Astrocyte of the spinal cord (primary cell): ENCODE measurements at regions not wholly inside any gene's neighbourhood (a gene's known extent, or its start where the extent isn't known, plus 50 kb on each side); places are given as distances from the start of the nearest gene placed in this dataset.
"Not testable (repeated sequence)": the region's sequence is repeated elsewhere in the genome, so short reads cannot be mapped to it uniquely, and the experiment has no call there.

Source experiments
- DNase-seq: peaks from one replicate; pipeline ENCODE4 v3.0.0; 2011; ENCODE audit warnings: low read depth, low spot score
- H3K4me3 ChIP-seq: 2 replicates; pipeline ENCODE4 v1.5.1; 2011; ENCODE audit warnings: low read depth, mild to moderate bottlenecking, low read length, moderate library complexity
- in situ Hi-C: cut with HindIII; loops from 2 replicates; pipeline ENCODE4 v1.10.0; 2017; ENCODE audit warnings: low sequenced_read_pairs
- TF ChIP-seq, protein P1 (sequence below): IDR thresholded peaks from 2 replicates; pipeline ENCODE4 v1.5.1; 2012; ENCODE audit warnings: low read depth, mild to moderate bottlenecking, low read length, inconsistent platforms

DNA sequence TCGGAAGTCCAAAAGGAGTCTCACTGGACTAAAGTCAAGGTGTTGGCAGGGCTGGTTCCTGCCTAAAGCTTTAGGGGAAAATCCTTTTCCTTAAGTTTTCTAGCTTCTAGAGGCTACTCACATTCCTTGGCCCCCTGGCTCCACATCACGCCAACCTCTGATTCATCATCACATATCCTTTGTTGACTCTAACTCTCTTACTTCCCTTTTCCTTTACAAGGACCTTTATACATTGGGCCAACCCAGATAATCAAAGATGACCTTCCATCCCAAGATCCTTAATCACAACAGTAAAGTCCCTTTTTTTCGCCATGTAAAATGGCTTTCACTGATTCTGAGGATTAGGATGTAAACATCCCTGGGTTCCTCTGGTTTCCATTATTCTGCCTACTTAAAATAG is 146.4 kb upstream of the DCAF8L1 start:
- DNase-seq: no peak
- H3K4me3 ChIP-seq: no peak overlapping the region
- in situ Hi-C loops: no loop called here
- TF ChIP-seq, protein P1, sequence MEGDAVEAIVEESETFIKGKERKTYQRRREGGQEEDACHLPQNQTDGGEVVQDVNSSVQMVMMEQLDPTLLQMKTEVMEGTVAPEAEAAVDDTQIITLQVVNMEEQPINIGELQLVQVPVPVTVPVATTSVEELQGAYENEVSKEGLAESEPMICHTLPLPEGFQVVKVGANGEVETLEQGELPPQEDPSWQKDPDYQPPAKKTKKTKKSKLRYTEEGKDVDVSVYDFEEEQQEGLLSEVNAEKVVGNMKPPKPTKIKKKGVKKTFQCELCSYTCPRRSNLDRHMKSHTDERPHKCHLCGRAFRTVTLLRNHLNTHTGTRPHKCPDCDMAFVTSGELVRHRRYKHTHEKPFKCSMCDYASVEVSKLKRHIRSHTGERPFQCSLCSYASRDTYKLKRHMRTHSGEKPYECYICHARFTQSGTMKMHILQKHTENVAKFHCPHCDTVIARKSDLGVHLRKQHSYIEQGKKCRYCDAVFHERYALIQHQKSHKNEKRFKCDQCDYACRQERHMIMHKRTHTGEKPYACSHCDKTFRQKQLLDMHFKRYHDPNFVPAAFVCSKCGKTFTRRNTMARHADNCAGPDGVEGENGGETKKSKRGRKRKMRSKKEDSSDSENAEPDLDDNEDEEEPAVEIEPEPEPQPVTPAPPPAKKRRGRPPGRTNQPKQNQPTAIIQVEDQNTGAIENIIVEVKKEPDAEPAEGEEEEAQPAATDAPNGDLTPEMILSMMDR: no peak

DNA sequence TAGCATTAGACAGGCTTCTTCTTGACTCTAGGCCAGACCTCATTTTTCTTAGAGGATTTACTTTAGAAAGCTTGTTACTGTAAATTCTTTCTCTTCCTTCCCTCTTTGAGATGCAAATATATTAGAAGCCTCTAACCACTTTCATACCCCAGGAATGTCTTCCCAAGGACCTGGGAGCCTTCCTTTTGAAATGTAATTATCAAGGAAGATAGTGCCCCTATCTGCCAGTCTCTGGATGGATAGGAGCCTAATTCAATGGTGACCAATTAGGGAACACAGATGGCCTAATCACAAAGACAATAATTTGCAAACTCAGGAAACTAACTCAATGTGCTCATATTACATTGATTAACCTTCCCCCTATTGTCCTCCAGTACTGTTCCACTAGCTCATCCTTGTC is 145.6 kb upstream of the DCAF8L1 start:
- TF ChIP-seq, protein P1: no peak
- DNase-seq: no peak
- in situ Hi-C loops: no loop called here
- no peak overlapping the region for H3K4me3 ChIP-seq

DNA sequence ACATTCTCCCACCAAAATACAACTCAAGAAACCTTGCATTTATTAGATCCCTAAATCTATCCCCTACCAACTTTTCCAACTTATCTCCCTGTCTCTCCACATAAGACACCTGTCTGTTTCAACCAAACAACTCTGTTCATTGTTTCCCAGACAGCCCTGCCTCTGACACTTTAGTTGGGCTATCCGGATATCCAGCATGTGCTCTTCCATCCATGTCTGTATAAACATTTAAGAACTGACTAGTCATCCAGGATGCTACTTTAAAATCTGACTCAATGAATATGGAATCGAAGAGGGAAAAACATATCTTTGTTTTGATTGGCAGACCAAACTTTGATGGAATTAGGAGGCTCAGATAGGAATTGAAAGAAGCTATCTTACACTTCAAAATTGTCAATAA is 143.2 kb upstream of the DCAF8L1 start:
- DNase-seq: no peak
- in situ Hi-C loops: no loop called here
- no peak overlapping the region for H3K4me3 ChIP-seq
- TF ChIP-seq, protein P1: no peak

DNA sequence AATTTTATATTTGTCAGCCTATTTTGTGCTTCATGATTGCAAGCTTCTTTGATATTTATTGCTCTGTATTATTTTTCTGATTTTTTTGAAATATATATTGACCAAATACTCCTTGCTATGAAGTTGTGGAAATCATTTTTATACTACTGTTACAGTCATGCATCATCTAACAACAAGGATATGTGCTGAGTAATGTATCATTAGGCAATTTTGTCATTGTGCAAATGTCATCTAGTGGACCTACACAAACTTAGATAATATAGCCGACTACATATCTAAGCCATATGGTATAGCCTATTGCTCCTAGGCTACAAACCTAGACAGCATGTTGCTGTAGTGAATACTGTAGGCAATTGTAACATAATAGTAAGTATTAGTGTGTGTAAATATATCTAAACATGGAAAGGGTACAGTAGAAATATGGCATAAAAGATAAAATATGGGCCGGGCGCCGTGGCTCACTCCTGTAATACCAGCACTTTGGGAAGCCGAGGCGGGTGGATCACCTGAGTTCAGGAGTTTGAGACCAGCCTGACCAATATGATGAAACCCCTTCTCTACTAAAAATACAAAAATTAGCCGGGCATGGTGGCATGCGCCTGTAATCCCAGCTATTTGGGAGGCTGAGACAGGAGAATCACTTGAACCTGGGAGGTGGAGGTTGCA is 139.5 kb upstream of the DCAF8L1 start:
- in situ Hi-C loops, H3K4me3 ChIP-seq, DNase-seq: not testable (repeated sequence)

DNA sequence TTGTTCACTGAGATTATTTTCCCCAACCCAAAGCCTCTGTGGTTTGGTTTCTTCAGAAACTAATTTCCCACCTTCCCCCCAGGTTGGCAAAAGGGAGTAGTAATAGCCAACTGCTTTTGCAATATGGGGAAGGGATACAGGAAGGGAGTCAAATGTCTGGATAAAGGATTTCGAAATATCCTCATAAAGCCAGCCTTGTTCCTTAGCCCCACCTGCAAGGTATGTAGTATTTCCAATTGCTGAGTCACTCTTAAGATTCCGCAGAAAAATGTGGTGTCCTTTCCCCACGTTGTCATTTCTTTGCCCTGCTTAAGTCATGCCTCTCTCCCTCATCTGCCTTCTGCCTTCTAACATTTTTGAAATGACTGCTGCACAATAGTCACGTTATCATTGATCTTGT is 138.8 kb upstream of the DCAF8L1 start:
- in situ Hi-C loops: no loop called here
- TF ChIP-seq, protein P1: no peak
- no peak overlapping the region for H3K4me3 ChIP-seq
- DNase-seq: no peak

DNA sequence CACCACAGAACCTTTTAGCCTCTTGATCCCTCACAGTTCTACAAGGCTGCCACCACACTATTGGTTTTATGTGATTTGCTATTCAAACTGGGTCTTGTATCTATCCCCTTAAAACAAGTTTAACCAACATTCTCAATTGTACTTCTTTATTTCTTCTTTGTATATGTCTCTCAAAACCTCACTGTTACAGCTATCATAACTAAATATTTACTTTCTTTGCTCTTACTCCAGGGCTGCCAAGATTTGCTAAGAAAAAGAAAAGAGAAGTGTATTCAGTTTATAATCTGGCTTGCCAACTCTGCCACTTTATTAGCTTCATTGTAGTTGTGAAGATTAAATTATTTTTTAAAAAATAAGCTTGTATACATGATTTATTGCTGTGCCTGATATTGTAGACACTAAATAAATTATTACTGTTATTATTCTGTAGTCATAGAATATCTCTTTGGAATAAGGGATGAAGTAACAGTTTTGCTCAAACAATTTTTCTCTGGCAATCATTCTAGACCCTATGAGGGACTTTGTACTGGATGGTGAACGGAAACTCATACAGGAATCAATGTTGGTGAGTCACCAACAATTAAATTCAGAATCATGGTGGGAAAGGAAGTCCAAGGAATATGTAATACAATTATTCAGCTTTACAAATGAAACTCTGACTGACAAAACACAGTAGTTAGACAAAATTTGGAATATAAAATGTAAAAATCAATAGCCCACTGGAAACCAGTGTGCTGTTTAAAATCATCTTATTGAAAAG is 127.1 kb upstream of the DCAF8L1 start:
- no peak for DNase-seq
- no peak overlapping the region for H3K4me3 ChIP-seq
- TF ChIP-seq, protein P1: no peak
- in situ Hi-C loops: no loop called here

DNA sequence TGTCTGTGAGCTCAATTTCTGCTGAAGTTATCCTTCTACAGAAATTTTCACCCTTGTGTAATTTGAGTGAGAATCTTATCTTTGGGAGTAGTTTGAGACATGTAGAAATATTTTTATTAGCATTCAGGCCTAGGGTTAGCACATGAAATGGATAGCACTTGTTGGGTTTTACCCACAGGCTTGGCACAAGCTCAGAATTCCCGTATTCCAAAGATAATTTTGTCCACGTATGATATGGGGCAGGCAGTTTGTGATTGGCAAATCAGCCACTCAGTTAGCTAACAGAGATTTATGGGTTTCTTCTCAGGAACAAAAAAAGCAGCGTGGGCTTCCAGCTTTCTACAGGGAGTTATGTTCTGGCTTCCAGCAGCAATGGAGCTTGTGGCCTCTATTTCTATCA is 117.9 kb upstream of the DCAF8L1 start:
- TF ChIP-seq, protein P1: no peak
- in situ Hi-C loops: no loop called here

More for the DNA sequence above, 117.9 kb upstream of the DCAF8L1 start:
- no peak overlapping the region for H3K4me3 ChIP-seq
- DNase-seq: no peak
